ENCODE measurements at regions not wholly inside any gene's neighbourhood (a gene's known extent, or its start where the extent isn't known, plus 50 kb on each side); places are given as distances from the start of the nearest gene placed in this dataset.

DNA sequence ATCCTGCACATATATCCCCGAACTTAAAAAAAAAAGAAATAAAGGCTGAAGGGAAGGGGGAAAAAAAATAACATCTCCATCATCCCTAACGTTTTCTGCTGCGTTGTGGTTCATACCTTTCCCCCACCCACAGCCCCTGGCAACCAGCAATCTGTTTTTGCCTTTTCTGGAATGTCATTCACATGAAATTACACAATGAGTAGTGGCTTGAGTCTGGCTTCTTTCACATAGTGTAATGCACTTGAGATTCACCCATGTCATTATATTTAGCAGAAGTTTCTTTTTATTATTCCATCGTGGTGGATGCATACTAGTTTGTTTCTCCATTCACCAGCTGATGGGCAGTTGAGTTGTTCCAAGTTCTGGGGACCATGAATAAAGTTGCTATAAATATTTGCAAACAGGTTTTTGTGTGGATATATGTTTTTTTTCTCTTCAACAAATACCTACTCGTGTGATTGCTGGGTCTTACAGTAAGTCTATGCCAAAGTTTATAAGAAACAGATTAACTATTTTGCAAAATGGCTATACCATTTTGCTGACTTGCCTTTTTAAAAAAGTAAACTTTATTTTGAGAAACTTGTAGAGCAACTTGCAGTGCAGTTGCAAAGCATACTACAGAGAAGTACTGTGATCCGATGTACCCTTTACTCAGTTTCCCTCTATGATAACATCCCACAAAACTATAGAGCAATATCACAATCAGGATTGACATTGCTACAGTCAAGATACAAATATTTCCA is 322.5 kb downstream of the LPIN1 start:
- TF ChIP-seq, protein P1, sequence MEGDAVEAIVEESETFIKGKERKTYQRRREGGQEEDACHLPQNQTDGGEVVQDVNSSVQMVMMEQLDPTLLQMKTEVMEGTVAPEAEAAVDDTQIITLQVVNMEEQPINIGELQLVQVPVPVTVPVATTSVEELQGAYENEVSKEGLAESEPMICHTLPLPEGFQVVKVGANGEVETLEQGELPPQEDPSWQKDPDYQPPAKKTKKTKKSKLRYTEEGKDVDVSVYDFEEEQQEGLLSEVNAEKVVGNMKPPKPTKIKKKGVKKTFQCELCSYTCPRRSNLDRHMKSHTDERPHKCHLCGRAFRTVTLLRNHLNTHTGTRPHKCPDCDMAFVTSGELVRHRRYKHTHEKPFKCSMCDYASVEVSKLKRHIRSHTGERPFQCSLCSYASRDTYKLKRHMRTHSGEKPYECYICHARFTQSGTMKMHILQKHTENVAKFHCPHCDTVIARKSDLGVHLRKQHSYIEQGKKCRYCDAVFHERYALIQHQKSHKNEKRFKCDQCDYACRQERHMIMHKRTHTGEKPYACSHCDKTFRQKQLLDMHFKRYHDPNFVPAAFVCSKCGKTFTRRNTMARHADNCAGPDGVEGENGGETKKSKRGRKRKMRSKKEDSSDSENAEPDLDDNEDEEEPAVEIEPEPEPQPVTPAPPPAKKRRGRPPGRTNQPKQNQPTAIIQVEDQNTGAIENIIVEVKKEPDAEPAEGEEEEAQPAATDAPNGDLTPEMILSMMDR (IDR thresholded peaks at IDR 0.05), result no peak
- no peak for TF ChIP-seq POLR2A (IDR thresholded peaks at IDR 0.05)
- Histone ChIP-seq H3K4me1 (no peaks in the 10 kb centered on the region), H3K27ac (no peak overlapping the region), H3K9me3 (no peaks in the 10 kb centered on the region), H3K36me3 (no peaks in the 10 kb centered on the region), H3K27me3 (no peaks in the 10 kb centered on the region), H3K4me3 (no peak overlapping the region)
- ATAC-seq, result no peak
- no peak for DNase-seq
- WGBS (ENCODE audit: insufficient coverage, low coverage, low lambda C conversion rate, missing lambda C conversion rate), result 58% methylated on average over 5 of the region's 6 CpGs
- intact Hi-C loops (cut with DNase I), result no loop called here

DNA sequence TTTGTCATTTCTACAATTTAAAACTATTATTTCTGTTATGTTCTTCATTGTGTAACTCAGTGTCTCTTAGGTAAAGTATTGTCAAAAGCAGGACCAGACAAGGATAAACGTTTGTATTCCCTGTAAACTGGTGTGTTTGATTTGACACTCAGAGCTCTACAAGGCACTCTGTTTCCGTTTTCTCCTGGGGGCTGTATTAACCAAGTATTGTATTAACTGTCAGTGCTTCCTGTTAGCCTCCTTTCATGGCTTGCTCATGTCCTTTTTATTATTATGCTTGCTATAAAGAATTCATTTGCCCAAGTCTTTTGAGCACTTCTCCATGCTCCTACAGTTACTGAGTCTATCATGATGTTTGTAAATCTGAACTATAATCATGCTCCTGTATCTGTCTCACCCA is 323.7 kb downstream of the LPIN1 start:
- Histone ChIP-seq H3K4me3 (no peak overlapping the region), H3K36me3 (no peaks in the 10 kb centered on the region), H3K27ac (no peak overlapping the region), H3K4me1 (no peaks in the 10 kb centered on the region), H3K9me3 (no peaks in the 10 kb centered on the region), H3K27me3 (no peaks in the 10 kb centered on the region)
- DNase-seq (no peak), ATAC-seq (no peak)
- 17% methylated on average over 2 of the region's 2 CpGs for WGBS (ENCODE audit: insufficient coverage, low coverage, low lambda C conversion rate, missing lambda C conversion rate)
- intact Hi-C loops (cut with DNase I), result no loop called here
- TF ChIP-seq, protein P1 (IDR thresholded peaks at IDR 0.05), result no peak
- no peak for TF ChIP-seq POLR2A (IDR thresholded peaks at IDR 0.05)

DNA sequence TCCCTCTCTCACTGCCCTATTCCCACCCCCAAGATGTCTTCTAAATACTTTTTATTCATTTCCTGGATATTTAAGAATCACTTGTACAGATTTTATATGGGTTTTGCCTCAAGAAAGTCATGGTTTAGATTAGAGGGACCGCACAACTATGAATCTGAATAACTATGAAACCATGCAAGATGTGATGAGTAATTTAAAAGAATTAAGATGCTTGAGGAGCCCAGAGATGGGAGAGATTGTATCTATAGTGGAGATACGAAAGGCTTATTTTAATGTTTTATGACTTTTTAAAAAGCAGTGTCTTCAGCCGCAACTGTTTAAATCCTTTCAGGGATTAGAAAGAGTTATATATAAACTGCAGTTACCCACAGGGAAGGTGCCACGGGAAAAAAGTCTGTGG is 324.1 kb downstream of the LPIN1 start:
- no peak for TF ChIP-seq POLR2A (IDR thresholded peaks at IDR 0.05)
- TF ChIP-seq, protein P1 (IDR thresholded peaks at IDR 0.05), result no peak
- Histone ChIP-seq H3K27ac (no peak overlapping the region), H3K36me3 (no peaks in the 10 kb centered on the region), H3K27me3 (no peaks in the 10 kb centered on the region), H3K4me1 (no peaks in the 10 kb centered on the region), H3K9me3 (no peaks in the 10 kb centered on the region), H3K4me3 (no peak overlapping the region)
- intact Hi-C loops (cut with DNase I), result no loop called here
- no peak for ATAC-seq
- 79% methylated on average over 4 of the region's 4 CpGs for WGBS (ENCODE audit: insufficient coverage, low coverage, low lambda C conversion rate, missing lambda C conversion rate)
- no peak for DNase-seq

DNA sequence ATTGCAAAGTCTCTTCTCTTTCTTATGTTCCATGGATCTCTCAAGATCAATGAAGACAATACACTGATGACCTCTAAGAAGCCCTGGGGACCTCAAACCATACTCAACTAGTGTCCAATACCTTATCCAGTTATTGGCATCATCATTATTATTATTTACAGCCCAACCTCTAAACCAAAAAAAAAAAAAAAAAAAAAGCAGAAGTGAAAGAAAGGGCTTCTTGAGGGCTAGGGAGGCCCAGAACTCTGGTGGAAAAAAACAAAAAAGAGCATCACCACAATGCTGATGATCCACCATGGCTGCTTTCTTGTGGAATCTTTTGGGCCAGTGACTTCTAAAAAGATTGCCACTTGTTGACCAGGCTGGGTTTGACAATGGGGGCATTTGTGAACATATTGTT is 324.9 kb downstream of the LPIN1 start:
- H3K27ac ChIP-seq, result no peak overlapping the region
- no peak overlapping the region for H3K4me3 ChIP-seq
- intact Hi-C loops (cut with DNase I), result no loop called here
- DNase-seq (no peak), ATAC-seq (no peak)
- TF ChIP-seq POLR2A (IDR thresholded peaks at IDR 0.05), result no peak
- TF ChIP-seq, protein P1 (IDR thresholded peaks at IDR 0.05), result no peak
- H3K9me3 ChIP-seq, result no peaks in the 10 kb centered on the region
- no peaks in the 10 kb centered on the region for H3K27me3 ChIP-seq
- H3K36me3 ChIP-seq, result no peaks in the 10 kb centered on the region
- H3K4me1 ChIP-seq, result no peaks in the 10 kb centered on the region

Measured in right lobe of liver (tissue), 6 donors.